GM23338 (cell line): ENCODE measurements at regions not wholly inside any gene's neighbourhood (a gene's known extent, or its start where the extent isn't known, plus 50 kb on each side); places are given as distances from the start of the nearest gene placed in this dataset.

ENCODE experiments used
- EZH2 ChIP-seq: fragments of 200-600 bp; sonication (generic); IDR thresholded peaks from one replicate; pipeline ENCODE4 v1.8.0; 2017; ENCODE audit warnings: antibody characterized with exemption, mild to moderate bottlenecking, low read depth; ENCODE audit not compliant: unreplicated experiment
- EZH2phosphoT487 ChIP-seq: fragments of 200-600 bp; sonication (generic); IDR thresholded peaks from one replicate; pipeline ENCODE4 v1.8.1; 2018; ENCODE audit warnings: antibody characterized with exemption; ENCODE audit not compliant: unreplicated experiment
- TF ChIP-seq, protein P1 (sequence below), 2 experiments: fragments of 200-600 bp in 1 of 2; sonication (generic) in 1 of 2; conservative IDR thresholded peaks; 2 replicates each; pipeline versions ENCODE4 v1.5.1 to v1.6.1; 2016 to 2017; ENCODE audit warnings: antibody characterized with exemption in 2 of 2, low read depth in 2 of 2, mild to moderate bottlenecking in 2 of 2, moderate library complexity in 1 of 2

DNA sequence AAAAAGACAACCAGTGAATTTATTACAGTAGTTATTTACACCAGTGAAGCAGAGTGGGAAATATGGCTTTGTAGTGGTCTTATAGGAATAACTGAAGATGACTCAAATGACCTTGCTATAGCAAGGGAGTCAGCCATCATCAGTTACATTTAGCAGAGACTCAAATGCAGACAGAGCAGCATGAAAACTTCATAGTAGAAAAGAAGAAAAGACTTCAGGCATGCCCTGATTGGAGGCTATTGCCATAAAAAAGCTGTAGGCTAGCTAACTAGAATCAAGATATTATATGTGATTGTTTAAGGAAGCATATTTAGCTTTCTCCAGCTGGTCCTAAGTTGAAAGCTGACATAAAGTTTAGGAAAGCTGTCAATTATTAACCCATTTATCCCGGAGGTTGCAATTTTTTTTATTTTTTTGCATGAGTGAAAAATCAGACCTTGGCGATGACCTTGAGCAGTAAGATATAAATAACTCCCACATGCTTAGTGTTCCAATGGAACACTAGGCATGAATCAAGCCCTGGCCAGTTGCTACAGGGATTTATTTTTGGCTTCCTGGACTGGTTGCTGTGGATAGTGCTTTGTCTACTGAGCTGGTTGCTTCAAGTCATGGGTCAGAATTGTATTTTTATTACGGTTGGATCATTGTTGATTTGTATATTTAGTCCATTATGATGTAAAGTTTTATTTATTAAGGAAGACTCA lies 675.6 kb upstream of the VRK2 start:
- no peak for TF ChIP-seq EZH2phosphoT487
- TF ChIP-seq, protein P1, sequence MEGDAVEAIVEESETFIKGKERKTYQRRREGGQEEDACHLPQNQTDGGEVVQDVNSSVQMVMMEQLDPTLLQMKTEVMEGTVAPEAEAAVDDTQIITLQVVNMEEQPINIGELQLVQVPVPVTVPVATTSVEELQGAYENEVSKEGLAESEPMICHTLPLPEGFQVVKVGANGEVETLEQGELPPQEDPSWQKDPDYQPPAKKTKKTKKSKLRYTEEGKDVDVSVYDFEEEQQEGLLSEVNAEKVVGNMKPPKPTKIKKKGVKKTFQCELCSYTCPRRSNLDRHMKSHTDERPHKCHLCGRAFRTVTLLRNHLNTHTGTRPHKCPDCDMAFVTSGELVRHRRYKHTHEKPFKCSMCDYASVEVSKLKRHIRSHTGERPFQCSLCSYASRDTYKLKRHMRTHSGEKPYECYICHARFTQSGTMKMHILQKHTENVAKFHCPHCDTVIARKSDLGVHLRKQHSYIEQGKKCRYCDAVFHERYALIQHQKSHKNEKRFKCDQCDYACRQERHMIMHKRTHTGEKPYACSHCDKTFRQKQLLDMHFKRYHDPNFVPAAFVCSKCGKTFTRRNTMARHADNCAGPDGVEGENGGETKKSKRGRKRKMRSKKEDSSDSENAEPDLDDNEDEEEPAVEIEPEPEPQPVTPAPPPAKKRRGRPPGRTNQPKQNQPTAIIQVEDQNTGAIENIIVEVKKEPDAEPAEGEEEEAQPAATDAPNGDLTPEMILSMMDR (conservative IDR thresholded peaks at IDR 0.05; ENCODE audit: low read depth in 2 of 2), result no peak
- TF ChIP-seq EZH2, result no peak
